Transverse colon (tissue), 3 donors: ENCODE measurements at regions not wholly inside any gene's neighbourhood (a gene's known extent, or its start where the extent isn't known, plus 50 kb on each side); places are given as distances from the start of the nearest gene placed in this dataset.

Source experiments
- CTCF ChIP-seq, 5 experiments: fragments of 200-600 bp in 3 of 5; fragments of 450-650 bp in 2 of 5; sonication (generic) in 3 of 5; IDR thresholded peaks; 1 replicate in 2 of 5; 2 replicates in 3 of 5; pipeline ENCODE4 v1.5.1; 2016 to 2017; ENCODE audit warnings: antibody characterized with exemption in 5 of 5, inconsistent platforms in 3 of 5, mild to moderate bottlenecking in 2 of 5, moderate library complexity in 1 of 5
- POLR2A ChIP-seq: fragments of 450-650 bp; IDR thresholded peaks from one replicate; pipeline ENCODE4 v1.6.1; 2016; ENCODE audit warnings: antibody characterized with exemption, mild to moderate bottlenecking, moderate library complexity

GRCh38 chr13:97742084-97742483, 211.4 kb upstream of the IPO5 start:
- TF ChIP-seq POLR2A (no peak), CTCF (IDR thresholded peaks at IDR 0.05) (no peak)
